D721Med (cell line): ENCODE measurements at regions not wholly inside any gene's neighbourhood (a gene's known extent, or its start where the extent isn't known, plus 50 kb on each side); places are given as distances from the start of the nearest gene placed in this dataset.
"Not testable (repeated sequence)": the region's sequence is repeated elsewhere in the genome, so short reads cannot be mapped to it uniquely, and the experiment has no call there.

ENCODE experiments used
- DNase-seq: peaks from one replicate; pipeline ENCODE4 v3.0.0; 2011; ENCODE audit warnings: low spot score; ENCODE audit not compliant: insufficient read length
- FAIRE-seq: peaks from 2 replicates; lab custom pipeline; 2011; peaks lifted over from hg19 to GRCh38; lab: Jason Lieb, UNC

DNA sequence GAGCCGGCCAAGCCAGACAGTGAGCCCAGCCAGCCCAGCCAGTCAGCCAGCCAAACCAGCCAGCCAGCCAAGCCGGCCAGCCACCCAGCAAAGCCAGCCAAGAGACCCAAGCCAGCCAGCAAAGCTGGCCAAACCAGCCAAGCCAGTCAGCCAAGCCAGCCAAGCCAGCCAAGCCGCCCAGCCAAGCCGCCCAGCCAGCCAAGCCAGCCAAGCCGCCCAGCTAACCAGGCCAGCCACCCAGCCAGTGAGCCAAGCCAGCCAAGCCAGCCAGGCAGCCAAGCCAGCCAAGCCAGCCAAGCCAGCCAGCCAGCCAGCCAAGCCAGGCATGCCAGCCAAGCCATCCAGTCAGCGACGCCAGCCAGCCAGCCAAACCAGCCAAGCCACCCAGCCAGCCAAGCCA is 1596.9 kb downstream of the RPIA start:
- DNase-seq, FAIRE-seq: not testable (repeated sequence)

DNA sequence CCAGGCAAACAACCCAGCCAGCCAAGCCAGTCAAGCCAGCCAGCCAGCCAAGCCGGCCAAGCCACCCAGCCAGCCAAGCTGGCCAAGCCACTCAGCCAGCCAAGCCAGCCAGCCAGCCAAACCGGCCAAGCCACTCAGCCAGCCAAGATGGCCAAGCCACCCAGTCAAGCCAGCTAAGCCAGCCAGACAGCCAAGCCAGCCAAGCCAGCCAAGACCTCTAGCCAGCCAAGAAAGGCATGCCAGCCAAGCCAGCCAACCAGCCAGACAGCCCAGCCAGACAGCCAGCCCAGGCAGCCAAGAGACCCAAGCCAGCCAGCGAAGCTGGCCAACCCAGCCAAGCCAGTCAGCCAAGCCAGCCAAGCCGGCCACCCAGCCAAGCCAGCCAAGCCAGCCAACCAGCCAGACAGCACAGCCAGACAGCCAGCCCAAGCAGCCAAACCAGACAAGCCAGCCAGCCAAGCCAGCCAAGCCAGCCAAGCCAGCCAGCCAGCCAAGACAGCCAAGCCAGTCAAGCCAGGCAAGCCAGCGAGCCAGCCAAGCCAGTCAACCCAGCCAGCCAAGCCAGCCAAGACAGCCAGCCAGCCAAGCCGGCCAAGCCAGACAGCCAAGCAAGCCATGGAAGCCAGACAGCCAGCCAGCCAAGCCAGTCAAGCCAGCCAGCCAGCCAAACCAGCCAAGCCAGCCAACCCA is 1598.0 kb downstream of the RPIA start:
- not testable (repeated sequence) for FAIRE-seq, DNase-seq

DNA sequence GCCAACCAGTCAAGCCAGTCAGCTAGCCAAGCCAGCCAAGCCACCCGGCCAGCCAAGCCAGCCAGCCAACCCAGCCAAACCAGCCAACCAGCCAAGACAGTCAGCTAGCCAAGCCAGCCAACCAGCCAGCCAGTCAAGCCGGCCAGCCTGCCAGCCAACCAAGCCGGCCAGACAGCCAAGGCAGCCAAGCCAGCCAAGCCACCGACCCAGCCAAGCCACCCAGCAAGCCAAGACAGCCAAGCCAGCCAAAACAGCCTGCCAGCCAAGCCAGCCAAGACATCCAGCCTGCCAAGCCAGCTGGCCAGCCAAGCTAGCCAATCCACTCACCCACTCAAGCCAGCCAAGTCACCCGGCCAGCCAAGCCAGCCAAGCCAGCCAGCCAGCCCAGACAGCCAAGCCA is 1599.2 kb downstream of the RPIA start:
- not testable (repeated sequence) for FAIRE-seq, DNase-seq

DNA sequence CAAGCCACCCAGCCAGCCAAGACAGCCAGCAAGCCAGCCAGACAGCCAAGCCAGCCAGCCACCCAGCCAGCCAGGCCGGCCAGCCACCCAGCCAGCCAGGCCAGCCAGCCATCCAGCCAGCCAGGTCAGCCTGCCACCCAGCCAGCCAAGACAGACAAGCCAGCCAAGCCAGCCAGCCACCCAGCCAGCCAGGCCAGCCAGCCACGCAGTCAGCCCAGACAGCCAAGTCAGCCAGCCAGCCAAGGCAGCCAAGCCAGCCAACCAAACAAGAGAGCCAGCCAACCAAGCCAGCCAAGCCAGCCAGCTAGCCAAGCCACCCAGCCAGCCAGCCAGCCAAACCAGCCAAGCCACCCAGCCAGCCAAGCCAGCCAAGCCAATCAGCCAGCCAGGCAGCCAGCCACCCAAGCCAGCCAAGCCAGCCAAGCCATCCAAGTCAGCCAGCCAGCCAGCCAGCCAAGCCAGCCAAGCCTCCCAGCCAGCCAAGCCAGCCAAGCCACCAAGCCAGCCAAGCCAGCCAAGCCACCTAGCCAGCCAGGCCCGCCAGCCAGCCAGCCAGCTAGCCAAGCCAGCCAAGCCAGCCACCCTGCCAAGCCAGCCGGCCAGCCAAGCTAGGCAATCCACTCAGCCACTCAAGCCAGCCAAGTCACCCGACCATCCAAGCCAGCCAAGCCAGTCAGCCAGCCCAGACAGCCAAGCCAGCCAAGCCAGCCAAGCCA is 1599.9 kb downstream of the RPIA start:
- not testable (repeated sequence) for DNase-seq, FAIRE-seq

DNA sequence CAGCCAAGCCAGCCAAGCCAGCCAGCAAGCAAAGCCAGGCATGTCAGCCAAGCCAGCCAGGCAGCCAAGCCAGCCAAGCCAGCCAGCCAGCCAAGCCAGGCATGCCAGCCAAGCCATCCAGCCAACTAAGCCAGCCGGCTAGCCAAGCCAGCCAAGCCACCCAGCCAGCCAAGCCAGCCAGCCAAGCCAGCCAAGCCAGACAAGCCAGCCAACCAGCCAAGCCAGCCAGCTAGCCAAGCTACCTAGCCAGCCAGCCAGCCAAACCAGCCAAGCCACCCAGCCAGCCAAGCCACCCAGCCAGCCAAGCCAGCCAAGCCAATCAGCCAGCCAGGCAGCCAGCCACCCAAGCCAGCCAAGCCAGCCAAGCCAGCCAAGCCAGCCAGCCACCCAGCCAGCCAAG is 1600.5 kb downstream of the RPIA start:
- FAIRE-seq, DNase-seq: not testable (repeated sequence)

DNA sequence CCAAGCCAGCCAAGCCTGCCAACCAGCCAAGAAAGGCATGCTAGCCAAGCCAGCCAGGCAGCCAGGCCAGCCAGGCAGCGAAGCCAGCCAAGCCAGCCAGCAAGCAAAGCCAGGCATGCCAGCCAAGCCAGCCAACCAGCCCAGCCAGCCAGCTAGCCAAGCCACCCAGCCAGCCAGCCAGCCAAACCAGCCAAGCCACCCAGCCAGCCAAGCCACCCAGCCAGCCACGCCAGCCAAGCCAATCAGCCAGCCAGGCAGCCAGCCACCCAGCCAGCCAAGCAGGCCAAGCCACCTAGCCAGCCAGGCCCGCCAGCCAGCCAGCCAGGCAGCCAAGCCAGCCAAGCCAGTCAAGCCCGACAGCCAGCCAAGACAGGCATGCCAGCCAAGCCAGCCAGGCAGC is 1601.0 kb downstream of the RPIA start:
- not testable (repeated sequence) for FAIRE-seq, DNase-seq

DNA sequence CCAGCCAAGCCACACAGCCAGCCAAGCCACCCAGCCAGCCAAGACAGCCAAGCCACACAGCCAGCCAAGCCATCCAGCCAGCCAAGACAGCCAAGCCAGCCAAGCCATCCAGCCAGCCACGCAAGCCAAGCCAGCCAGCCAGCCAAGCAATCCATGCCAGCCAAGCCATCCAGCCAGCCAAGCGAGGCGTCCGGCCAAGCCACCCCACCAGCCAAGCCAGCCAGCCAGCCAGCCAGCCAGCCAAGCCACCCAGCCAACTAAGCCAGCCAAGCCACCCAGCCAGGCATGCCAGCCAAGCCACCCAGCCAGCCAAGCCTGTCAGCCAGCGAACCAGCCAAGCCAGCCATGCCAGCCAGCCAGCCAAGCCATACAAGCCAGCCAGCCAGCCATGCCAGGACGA is 1601.8 kb downstream of the RPIA start:
- not testable (repeated sequence) for FAIRE-seq

DNA sequence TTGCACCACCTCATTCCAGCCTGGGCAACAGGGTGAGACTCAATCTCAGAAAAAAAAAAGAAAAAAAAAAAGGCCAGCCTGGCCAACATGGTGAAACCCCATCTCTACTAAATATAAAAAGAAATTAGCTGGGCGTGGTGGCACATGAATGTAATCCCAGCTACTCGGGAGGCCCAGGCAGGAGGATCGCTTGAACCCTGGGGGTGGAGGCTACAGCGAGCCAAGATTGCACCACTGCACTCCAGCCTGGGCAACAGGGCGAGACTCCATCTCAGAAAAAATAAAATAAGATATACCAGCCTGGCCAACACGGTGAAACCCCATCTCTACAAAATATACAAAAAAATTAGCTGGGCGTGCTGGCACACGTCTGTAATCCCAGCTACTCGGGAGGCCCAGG is 1602.3 kb downstream of the RPIA start:
- DNase-seq, FAIRE-seq: not testable (repeated sequence)

More for the DNA sequence above, 1601.8 kb downstream of the RPIA start:
- DNase-seq: not testable (repeated sequence)

DNA sequence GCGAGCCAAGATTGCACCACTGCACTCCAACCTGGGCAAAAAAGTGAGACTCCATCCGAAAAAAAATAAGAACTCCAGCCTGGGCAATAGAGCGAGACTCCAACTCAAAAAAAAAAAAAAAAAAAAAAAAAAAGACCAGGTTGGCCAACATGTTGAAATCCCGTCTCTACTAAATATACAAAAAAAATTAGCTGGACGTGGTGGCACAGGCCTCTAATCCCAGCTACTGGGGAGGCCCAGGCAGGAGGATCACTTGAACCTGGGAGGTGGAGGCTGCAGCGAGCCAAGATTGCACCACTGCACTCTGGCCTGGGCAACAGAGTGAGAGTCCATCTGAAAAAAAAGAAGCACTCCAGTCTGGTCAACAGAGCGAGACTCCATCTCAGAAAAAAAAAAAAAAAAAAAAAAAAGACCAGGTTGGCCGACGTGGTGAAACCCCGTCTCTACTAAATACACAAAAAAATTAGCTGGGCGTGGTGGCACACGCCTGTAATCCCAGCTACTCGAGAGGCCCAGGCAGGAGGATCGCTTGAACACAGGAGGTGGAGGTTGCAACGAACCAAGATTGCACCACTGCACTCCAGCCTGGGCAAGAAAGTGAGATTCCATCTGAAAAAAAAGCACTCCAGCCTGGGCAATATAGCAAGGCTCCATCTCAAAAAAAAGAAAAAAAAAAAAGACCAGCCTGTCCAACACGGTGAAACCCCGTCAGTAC is 1603.7 kb downstream of the RPIA start:
- FAIRE-seq, DNase-seq: not testable (repeated sequence)

DNA sequence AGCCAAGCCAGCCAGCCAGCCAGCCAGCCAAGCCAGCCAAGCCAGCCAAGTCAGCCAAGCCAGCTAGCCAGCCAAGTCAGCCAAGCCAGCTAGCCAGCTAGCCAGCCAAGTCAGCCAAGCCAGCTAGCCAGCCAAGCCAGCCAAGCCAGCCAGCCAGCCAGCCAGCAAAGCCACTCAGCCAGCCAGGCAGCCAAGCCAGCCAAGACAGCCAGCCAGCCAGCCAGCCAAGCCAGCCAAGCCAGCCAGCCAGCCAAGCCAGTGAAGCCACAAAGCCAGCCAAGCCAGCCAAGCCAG is 1605.0 kb downstream of the RPIA start:
- not testable (repeated sequence) for FAIRE-seq, DNase-seq

DNA sequence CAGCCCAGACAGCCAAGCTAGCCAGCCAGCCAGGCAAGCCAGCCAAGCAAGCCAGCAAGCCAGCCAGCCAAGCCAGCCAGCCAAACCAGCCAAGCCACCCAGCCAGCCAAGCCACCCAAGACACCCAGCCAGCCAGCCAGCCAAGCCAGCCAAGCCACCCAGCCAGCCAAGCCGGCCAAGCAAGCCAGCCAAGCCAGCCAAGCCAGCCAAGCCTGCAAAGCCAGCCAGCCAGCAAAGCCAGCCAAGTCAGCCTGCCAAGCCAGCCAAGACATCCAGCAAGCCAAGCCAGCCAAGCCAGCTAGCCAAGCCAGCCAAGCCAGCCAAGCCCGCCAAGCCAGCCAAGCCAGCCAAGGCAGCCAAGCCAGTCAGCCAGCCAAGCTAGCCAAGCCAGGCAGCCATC is 1606.2 kb downstream of the RPIA start:
- FAIRE-seq, DNase-seq: not testable (repeated sequence)

DNA sequence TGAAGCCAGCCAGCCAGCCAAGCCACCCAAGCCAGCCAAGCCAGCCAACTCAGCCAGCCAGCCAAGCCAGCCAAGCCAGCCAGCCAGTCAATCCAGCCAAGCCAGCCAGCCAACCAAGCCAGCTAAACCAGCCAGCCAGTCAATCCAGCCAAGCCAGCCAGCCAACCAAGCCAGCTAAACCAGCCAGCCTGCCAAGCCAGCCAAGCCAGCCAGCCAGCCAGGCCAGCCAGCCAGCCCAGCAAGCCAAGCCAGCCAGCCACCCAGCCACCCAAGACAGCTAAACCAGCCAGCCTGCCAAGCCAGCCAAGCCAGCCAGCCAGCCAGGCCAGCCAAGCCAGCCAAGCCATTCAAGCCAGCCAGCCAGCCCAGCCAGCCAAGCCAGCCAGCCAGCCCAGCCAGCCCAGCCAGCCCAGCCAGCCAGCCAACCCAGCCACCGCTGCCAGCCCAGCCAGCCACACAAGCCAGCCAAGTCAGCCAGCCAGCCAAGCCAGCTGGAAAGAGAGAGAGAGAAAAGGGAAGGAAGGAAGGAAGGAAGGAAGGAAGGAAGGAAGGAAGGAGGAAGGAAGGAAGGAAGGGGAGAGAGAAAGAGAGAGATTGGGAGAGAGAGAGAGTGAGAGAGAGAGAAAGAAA is 1606.8 kb downstream of the RPIA start:
- FAIRE-seq, DNase-seq: not testable (repeated sequence)

DNA sequence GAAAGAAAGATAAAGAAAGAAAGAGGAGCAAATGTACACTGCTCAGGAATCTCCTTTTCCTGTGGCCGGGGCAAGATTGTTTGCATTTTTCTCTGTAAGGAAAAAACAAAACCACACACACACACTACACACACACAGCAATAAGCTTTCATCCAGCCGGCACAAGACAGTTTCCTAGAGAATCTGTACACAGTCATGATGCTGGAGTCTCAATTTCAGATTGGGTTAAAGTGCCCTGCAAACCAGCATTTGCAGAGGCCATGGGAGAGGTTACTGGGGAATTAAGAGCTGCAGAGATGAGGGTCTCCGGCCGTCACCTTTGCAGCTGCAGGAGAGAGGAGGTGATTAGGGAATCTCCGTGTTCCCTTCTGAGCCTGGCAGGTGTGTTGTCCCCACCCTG is 1607.5 kb downstream of the RPIA start:
- not testable (repeated sequence) for FAIRE-seq, DNase-seq

DNA sequence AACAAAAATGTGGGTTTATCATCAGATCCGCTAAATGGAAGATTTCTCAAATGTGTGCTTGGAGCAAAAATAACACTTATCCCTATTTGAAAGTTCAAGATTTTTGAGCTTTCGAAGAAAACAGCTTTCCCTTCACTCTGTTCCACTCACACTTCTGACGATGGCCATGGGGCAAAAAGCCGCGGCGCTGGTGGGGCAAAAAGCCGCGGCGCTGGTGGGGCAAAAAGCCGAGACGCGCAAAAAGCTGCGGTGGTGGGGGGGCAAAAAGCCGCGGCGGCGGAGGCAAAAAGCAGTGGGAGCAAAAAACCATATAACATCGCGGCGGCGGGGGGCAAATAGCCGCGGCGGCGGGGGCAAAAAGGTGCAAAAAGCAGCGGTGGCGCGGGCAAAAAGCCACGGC is 1631.5 kb downstream of the RPIA start:
- not testable (repeated sequence) for DNase-seq, FAIRE-seq

DNA sequence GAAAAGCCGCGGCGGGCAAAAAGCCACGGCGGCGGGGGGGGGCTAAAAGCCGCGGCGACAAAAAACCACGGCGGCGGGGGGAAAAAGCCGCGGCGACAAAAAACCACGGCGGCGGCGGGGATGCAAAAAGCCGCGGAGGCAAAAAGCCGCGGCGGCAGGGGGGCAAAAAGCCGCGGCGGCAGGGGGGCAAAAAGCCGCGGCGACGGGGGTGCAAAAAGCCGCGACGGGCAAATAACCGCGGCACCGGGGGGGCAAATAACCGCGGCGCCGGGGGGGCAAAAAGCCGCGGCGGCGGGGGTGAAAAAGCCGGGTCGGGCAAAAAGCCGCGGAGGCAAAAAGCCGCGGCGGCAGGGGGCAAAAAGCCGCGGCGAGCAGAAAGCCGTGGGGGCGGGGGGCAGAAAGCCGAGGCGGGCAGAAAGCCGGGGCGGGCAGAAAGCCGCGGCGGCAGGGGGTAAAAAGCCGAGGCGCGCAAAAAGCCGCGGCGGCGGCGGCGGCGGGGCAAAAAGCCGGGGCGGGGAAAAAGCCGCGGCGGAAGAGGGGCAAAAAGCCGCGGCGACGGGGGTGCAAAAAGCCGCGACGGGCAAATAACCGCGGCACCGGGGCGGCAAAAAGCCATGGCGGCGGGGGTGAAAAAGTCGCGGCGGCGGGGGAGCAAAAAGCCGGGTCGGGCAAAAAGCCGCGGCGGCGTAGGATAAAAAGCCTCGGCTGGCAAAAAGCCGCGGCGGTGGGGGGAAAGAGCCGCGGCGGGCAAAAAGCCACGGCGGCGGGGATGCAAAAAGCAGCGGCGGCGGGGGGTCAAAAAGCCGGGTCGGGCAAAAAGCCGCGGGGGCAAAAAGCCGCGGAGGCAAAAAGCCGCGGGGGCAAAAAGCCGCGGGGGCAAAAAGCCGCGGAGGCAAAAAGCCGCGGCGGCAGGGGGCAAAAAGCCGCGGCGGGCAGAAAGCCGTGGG is 1632.4 kb downstream of the RPIA start:
- DNase-seq, FAIRE-seq: not testable (repeated sequence)

DNA sequence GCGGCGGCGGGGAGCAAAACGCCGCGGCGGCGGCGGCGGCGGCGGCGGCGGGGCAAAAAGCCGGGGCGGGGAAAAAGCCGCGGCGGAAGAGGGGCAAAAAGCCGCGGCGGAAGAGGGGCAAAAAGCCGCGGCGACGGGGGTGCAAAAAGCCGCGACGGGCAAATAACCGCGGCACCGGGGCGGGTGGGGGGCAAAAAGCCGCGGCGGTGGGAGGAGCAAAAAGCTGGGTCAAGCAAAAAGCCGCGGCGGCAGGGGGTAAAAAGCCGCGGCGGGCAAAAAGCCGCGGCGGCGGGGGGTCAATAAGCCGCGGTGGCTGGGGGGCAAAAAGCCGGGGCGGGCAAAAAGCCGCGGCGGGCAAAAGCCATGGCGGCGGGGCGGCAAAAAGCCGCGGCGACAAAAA is 1633.2 kb downstream of the RPIA start:
- FAIRE-seq, DNase-seq: not testable (repeated sequence)

DNA sequence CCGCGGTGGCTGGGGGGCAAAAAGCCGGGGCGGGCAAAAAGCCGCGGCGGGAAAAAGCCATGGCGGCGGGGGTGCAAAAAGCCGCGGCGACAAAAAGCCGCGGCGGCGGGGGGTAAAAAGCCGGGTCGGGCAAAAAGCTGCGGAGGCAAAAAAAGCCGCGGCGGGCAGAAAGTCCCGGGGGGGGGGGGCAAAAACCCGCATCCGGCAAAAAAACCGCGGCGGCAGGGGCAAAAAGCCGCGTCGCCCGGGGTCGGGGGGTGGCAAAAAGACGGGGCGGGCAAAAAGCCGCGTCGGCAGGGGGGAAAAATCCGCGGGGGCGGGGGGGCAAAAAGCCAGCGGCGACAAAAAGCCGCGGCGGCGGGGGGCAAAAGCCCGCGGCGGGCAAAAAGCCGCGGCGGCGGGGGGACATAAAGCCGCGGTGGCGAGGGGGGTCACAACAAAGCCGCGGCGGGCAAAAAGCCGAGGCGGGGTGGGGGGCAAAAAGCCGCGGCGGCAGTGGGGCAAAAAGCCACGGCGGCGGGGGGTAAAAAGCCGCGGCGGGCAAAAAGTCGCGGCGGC is 1634.4 kb downstream of the RPIA start:
- not testable (repeated sequence) for DNase-seq, FAIRE-seq

DNA sequence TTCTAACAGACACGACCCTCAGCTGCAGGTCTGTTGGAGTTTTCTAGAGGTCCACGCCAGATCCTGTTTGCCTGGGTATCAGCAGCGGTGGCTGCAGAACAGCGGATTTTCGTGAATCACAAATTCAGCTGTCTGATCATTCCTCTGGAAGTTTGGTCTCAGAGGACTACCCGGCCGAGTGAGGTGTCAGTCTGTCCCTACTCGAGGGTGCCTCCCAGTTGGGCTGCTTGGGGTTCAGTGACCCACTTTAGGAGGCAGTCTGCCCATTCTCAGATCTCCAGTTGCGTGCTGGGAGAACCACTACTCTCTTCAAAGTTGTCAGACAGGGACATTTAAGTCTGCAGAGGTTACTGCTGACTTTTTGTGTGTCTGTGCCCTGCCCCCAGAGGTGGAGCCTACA is 1664.1 kb downstream of the RPIA start:
- FAIRE-seq: not testable (repeated sequence)

DNA sequence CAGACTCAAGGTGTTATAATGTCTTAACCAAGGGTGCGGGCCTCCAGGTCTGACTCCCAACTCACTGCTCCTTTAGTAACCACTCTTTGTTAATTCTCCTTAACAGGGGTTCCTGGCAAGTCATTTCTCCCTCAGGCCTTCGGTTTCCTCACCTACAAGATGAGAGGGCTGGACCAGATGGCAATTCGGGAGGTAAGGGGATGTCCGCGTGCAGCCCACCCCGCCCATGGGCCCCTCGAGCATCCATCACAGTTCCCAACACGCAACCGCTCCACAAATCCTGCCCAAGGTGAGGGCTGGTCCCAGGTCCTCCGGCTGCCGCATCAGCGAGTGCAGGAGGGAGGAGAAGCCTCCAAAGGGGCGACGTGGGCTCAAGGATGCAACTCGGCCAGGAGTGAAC is 1667.9 kb downstream of the RPIA start:
- DNase-seq, FAIRE-seq: not testable (repeated sequence)

More for the DNA sequence above, 1664.1 kb downstream of the RPIA start:
- DNase-seq: not testable (repeated sequence)
